Ishikawa (cell line): ENCODE measurements at regions not wholly inside any gene's neighbourhood (a gene's known extent, or its start where the extent isn't known, plus 50 kb on each side); places are given as distances from the start of the nearest gene placed in this dataset.

ENCODE experiments used
- EP300 ChIP-seq: IDR thresholded peaks from 2 replicates; pipeline ENCODE4 v1.6.1; 2012; ENCODE audit warnings: borderline replicate concordance
- FOXM1 ChIP-seq: IDR thresholded peaks from 2 replicates; pipeline ENCODE4 v1.6.1; 2012; ENCODE audit warnings: low read depth, borderline replicate concordance
- RAD21 ChIP-seq: IDR thresholded peaks from 2 replicates; pipeline ENCODE4 v1.6.1; 2012; ENCODE audit warnings: low read depth
- YY1 ChIP-seq: IDR thresholded peaks from 2 replicates; pipeline ENCODE4 v1.6.1; 2012; ENCODE audit warnings: low read depth

DNA sequence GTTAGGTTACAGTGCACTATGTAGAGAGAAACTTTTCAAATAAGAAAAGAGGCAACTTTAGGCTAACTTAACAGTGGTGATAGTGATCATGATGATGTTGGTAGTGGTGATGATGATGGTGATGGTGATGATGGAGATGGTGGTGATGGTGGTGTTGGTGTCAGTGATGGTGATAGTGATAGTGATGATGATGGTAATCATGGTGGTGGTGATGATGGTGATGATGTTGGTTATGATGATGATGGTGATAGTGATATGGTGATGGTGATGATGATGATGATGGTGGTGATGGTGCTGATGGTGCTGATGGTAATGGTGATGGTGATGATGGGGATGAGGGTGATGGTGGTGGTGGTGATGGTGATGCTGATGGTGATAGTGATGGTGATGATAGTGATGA lies 107.4 kb downstream of the DLL1 start:
- TF ChIP-seq RAD21 = no peak
- TF ChIP-seq EP300 = no peak
- TF ChIP-seq FOXM1 = no peak
- no peak for TF ChIP-seq YY1
